SK-N-SH treated with all-trans-retinoic acid at 6 μM for 48 hours (cell line): ENCODE measurements at regions not wholly inside any gene's neighbourhood (a gene's known extent, or its start where the extent isn't known, plus 50 kb on each side); places are given as distances from the start of the nearest gene placed in this dataset.

ENCODE experiments used
- ATAC-seq: fragments of 200-7000 bp; cut with Tn5 transposase; 3 replicates; pipeline ENCODE4 v1.9.1; 2020; ENCODE audit warnings: mild to moderate bottlenecking, moderate library complexity
- ARNTL ChIP-seq: fragments of 450-650 bp; formaldehyde crosslinking; IDR thresholded peaks from 2 replicates; pipeline ENCODE4 v1.5.0; 2020; ENCODE audit warnings: low read depth, mild to moderate bottlenecking, moderate library complexity, borderline replicate concordance
- BACH2 ChIP-seq: fragments of 250-450 bp; sonication (Bioruptor Pico); IDR thresholded peaks from 2 replicates; pipeline ENCODE4 v1.9.0; 2021; ENCODE audit warnings: mild to moderate bottlenecking, borderline replicate concordance
- ESRRG ChIP-seq: fragments of 250-450 bp; sonication (Bioruptor Pico); IDR thresholded peaks from 2 replicates; pipeline ENCODE4 v1.6.1; 2021; ENCODE audit warnings: mild to moderate bottlenecking
- GLIS3 ChIP-seq: fragments of 250-450 bp; sonication (Bioruptor Pico); IDR thresholded peaks from 2 replicates; pipeline ENCODE4 v1.5.0; 2020; ENCODE audit warnings: mild to moderate bottlenecking, moderate library complexity
- ISL1 ChIP-seq: fragments of 250-450 bp; sonication (Bioruptor Pico); IDR thresholded peaks from 2 replicates; pipeline ENCODE4 v2.1.2; 2022; ENCODE audit warnings: mild to moderate bottlenecking, moderate library complexity
- PPARA ChIP-seq: fragments of 250-450 bp; sonication (Bioruptor Pico); IDR thresholded peaks from 2 replicates; pipeline ENCODE4 v1.5.0; 2020; ENCODE audit warnings: mild to moderate bottlenecking, borderline replicate concordance
- RARB ChIP-seq: fragments of 250-450 bp; sonication (Bioruptor Pico); IDR thresholded peaks from 2 replicates; pipeline ENCODE4 v1.8.0; 2021; ENCODE audit warnings: mild to moderate bottlenecking, moderate library complexity
- SNAI2 ChIP-seq: fragments of 250-450 bp; sonication (Bioruptor Pico); IDR thresholded peaks from 2 replicates; pipeline ENCODE4 v1.5.0; 2020; ENCODE audit warnings: mild to moderate bottlenecking, moderate library complexity
- TCF4 ChIP-seq: fragments of 250-450 bp; sonication (Bioruptor Pico); IDR thresholded peaks from 2 replicates; pipeline ENCODE4 v1.8.0; 2021; ENCODE audit warnings: mild to moderate bottlenecking, moderate library complexity, borderline replicate concordance
- TOX ChIP-seq: fragments of 250-450 bp; sonication (Bioruptor Pico); IDR thresholded peaks from 2 replicates; pipeline ENCODE4 v1.8.0; 2021; ENCODE audit warnings: mild to moderate bottlenecking, moderate library complexity, borderline replicate concordance
- ZC3H10 ChIP-seq: fragments of 250-450 bp; sonication (Bioruptor Pico); IDR thresholded peaks from 2 replicates; pipeline ENCODE4 v1.5.1; 2021; ENCODE audit warnings: mild to moderate bottlenecking, moderate library complexity
- ZFP30 ChIP-seq: fragments of 450-650 bp; formaldehyde crosslinking; IDR thresholded peaks from 2 replicates; pipeline ENCODE4 v1.5.0; 2022; ENCODE audit warnings: mild to moderate bottlenecking, moderate library complexity
- ZNF565 ChIP-seq: fragments of 450-650 bp; formaldehyde crosslinking; conservative IDR thresholded peaks from 2 replicates; pipeline ENCODE4 v1.5.0; 2020; ENCODE audit warnings: low read depth, mild to moderate bottlenecking, moderate library complexity
- ZNF70 ChIP-seq: fragments of 450-650 bp; formaldehyde crosslinking; IDR thresholded peaks from 2 replicates; pipeline ENCODE4 v1.5.0; 2020; ENCODE audit warnings: mild to moderate bottlenecking, moderate library complexity
- ZNF8 ChIP-seq: fragments of 450-650 bp; formaldehyde crosslinking; IDR thresholded peaks from 2 replicates; pipeline ENCODE4 v1.5.0; 2020; ENCODE audit warnings: mild to moderate bottlenecking, moderate library complexity
- TF ChIP-seq, protein P1 (sequence below): fragments of 250-450 bp; sonication (Bioruptor Pico); IDR thresholded peaks from 2 replicates; pipeline ENCODE4 v1.5.1; 2021; ENCODE audit warnings: mild to moderate bottlenecking, moderate library complexity
- TF ChIP-seq, protein P2 (sequence below): fragments of 250-450 bp; sonication (Bioruptor Pico); IDR thresholded peaks from 2 replicates; pipeline ENCODE4 v1.8.0; 2020; ENCODE audit warnings: mild to moderate bottlenecking, moderate library complexity, borderline replicate concordance
- TF ChIP-seq, protein P3 (sequence below): fragments of 250-450 bp; sonication (Bioruptor Pico); IDR thresholded peaks from 2 replicates; pipeline ENCODE4 v1.8.0; 2021; ENCODE audit warnings: low read depth, mild to moderate bottlenecking, moderate library complexity, borderline replicate concordance
- TF ChIP-seq, protein P4 (sequence below): fragments of 250-450 bp; sonication (Bioruptor Pico); IDR thresholded peaks from 2 replicates; pipeline ENCODE4 v1.5.1; 2020; ENCODE audit warnings: low read depth, mild to moderate bottlenecking, moderate library complexity
- TF ChIP-seq, protein P5 (sequence below): fragments of 250-450 bp; sonication (Bioruptor Pico); IDR thresholded peaks from 2 replicates; pipeline ENCODE4 v1.5.0; 2020; ENCODE audit warnings: mild to moderate bottlenecking, moderate library complexity

DNA sequence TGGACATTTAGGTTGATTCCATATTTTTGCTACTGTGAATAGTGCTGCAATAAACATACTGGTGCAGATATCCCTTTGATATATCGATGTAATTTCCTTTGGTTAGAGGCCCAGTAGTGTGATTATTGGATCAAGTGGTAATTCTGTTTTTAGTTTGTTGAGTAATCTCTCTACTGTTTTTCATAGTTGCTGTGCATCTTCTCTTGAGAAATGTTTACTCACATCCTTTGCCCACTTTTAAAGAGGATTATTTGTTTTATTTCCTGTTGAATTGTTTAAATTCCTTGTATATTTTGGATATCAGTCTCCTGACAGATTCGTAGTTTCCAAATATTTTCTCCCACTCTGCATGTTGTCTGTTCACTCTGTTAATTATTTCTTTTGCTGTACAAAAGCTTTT is 352.6 kb upstream of the TARS1 start (continued):
- TF ChIP-seq, protein P1, sequence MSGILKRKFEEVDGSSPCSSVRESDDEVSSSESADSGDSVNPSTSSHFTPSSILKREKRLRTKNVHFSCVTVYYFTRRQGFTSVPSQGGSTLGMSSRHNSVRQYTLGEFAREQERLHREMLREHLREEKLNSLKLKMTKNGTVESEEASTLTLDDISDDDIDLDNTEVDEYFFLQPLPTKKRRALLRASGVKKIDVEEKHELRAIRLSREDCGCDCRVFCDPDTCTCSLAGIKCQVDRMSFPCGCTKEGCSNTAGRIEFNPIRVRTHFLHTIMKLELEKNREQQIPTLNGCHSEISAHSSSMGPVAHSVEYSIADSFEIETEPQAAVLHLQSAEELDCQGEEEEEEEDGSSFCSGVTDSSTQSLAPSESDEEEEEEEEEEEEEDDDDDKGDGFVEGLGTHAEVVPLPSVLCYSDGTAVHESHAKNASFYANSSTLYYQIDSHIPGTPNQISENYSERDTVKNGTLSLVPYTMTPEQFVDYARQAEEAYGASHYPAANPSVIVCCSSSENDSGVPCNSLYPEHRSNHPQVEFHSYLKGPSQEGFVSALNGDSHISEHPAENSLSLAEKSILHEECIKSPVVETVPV (CRISPR knock-in tag), result no peak
- TF ChIP-seq TOX (CRISPR knock-in tag) (no peak), ZC3H10 (CRISPR knock-in tag) (no peak), ESRRG (CRISPR knock-in tag) (no peak), SNAI2 (CRISPR knock-in tag) (no peak), ZFP30 (CRISPR knock-in tag) (no peak), TCF4 (CRISPR knock-in tag) (no peak), ARNTL (no peak)

DNA sequence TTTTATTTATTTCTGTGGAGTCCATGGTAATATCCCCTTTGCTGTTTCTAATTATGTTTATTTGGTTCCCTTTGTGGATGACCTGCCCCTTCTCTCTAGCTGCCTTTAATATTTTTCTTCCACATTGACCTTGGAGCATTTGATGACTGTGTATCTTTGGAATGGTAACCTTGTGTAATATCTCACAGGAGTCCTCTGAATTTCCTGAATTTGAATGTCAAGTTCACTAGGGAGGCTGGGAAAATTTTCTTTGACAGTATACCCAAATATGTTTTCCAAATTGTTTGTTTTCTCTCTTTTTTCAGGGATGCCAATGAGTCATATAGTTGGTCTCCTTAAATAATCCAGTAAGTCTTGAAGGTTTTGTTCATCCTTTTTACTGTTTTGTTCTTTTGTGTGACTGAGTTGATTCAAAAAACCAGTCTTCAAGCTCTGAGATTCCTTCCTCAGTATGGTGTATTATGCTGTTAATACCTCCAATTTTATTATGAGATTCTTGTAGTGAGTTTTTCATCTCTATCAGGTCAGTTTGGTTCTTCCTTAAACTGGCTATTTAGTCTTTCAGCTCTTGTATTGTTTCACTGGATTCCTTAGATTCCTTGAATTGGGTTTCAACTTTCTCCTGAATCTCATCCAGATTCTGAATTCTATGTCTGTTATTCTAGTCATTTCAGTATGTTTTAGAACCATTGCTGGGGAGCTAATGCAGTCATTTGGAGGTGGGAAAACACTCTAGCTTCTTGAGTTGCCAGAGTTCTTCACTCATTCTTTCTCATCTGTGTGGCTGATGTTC is 349.0 kb upstream of the TARS1 start:
- TF ChIP-seq, protein P2, sequence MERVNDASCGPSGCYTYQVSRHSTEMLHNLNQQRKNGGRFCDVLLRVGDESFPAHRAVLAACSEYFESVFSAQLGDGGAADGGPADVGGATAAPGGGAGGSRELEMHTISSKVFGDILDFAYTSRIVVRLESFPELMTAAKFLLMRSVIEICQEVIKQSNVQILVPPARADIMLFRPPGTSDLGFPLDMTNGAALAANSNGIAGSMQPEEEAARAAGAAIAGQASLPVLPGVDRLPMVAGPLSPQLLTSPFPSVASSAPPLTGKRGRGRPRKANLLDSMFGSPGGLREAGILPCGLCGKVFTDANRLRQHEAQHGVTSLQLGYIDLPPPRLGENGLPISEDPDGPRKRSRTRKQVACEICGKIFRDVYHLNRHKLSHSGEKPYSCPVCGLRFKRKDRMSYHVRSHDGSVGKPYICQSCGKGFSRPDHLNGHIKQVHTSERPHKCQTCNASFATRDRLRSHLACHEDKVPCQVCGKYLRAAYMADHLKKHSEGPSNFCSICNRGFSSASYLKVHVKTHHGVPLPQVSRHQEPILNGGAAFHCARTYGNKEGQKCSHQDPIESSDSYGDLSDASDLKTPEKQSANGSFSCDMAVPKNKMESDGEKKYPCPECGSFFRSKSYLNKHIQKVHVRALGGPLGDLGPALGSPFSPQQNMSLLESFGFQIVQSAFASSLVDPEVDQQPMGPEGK, result no peak
- TF ChIP-seq RARB (CRISPR knock-in tag) (no peak), ZNF565 (CRISPR knock-in tag) (no peak), ESRRG (CRISPR knock-in tag) (no peak), BACH2 (CRISPR knock-in tag) (no peak)
- peak; percentile 49; the same call in 2 of the 3 replicates for ATAC-seq

DNA sequence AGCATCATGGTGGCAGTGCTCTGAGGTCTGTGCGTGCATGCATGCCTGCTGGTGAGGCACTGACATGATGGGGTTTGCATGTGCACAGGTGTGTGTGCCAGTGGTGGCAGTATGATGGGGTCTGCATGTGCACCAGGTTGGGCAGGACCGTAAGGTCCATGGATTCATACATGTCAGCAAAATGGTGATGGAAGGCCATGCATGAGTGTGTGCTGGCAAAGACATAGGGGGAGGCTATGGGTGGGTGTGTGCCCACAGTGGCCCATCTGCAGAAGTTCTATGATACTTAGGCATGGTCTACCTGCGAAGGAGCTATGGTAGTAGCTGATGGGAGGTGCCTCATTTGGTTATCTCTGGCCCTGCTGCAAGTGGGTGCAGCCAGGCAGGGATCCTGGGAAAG is 348.0 kb upstream of the TARS1 start:
- ATAC-seq, result no peak

DNA sequence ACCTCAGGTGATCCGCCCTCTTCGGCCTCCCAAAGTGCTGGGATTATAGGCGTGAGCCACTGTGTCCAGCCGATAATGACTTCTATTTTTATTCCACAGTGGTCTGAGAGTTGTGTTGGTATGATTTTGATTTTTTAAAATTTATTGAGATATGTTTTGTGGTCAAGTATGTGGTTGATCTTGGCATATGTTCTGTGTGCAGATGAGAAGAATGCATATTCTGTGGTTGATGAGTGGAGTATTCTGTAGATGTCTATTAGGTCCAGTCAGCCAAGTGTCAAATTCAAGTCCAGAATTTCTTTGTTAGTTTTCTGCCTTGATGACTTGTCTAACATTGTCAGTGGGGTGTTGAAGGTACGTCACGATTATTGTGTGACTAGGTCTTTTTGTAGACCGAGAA is 338.2 kb upstream of the TARS1 start:
- no peak for ATAC-seq
- TF ChIP-seq, protein P3, sequence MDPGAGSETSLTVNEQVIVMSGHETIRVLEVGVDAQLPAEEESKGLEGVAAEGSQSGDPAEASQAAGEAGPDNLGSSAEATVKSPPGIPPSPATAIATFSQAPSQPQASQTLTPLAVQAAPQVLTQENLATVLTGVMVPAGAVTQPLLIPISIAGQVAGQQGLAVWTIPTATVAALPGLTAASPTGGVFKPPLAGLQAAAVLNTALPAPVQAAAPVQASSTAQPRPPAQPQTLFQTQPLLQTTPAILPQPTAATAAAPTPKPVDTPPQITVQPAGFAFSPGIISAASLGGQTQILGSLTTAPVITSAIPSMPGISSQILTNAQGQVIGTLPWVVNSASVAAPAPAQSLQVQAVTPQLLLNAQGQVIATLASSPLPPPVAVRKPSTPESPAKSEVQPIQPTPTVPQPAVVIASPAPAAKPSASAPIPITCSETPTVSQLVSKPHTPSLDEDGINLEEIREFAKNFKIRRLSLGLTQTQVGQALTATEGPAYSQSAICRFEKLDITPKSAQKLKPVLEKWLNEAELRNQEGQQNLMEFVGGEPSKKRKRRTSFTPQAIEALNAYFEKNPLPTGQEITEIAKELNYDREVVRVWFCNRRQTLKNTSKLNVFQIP (CRISPR knock-in tag), result no peak
- TF ChIP-seq TOX (CRISPR knock-in tag) (no peak), GLIS3 (no peak), PPARA (no peak), RARB (CRISPR knock-in tag) (no peak), ZC3H10 (CRISPR knock-in tag) (no peak), ZFP30 (CRISPR knock-in tag) (no peak), ISL1 (CRISPR knock-in tag) (no peak), SNAI2 (CRISPR knock-in tag) (no peak), ZNF565 (CRISPR knock-in tag) (no peak), ZNF70 (CRISPR knock-in tag) (no peak), ZNF8 (no peak)
- TF ChIP-seq, protein P2, result no peak
- TF ChIP-seq, protein P4, sequence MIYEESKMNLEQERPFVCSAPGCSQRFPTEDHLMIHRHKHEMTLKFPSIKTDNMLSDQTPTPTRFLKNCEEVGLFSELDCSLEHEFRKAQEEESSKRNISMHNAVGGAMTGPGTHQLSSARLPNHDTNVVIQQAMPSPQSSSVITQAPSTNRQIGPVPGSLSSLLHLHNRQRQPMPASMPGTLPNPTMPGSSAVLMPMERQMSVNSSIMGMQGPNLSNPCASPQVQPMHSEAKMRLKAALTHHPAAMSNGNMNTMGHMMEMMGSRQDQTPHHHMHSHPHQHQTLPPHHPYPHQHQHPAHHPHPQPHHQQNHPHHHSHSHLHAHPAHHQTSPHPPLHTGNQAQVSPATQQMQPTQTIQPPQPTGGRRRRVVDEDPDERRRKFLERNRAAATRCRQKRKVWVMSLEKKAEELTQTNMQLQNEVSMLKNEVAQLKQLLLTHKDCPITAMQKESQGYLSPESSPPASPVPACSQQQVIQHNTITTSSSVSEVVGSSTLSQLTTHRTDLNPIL, result no peak
- TF ChIP-seq, protein P5, sequence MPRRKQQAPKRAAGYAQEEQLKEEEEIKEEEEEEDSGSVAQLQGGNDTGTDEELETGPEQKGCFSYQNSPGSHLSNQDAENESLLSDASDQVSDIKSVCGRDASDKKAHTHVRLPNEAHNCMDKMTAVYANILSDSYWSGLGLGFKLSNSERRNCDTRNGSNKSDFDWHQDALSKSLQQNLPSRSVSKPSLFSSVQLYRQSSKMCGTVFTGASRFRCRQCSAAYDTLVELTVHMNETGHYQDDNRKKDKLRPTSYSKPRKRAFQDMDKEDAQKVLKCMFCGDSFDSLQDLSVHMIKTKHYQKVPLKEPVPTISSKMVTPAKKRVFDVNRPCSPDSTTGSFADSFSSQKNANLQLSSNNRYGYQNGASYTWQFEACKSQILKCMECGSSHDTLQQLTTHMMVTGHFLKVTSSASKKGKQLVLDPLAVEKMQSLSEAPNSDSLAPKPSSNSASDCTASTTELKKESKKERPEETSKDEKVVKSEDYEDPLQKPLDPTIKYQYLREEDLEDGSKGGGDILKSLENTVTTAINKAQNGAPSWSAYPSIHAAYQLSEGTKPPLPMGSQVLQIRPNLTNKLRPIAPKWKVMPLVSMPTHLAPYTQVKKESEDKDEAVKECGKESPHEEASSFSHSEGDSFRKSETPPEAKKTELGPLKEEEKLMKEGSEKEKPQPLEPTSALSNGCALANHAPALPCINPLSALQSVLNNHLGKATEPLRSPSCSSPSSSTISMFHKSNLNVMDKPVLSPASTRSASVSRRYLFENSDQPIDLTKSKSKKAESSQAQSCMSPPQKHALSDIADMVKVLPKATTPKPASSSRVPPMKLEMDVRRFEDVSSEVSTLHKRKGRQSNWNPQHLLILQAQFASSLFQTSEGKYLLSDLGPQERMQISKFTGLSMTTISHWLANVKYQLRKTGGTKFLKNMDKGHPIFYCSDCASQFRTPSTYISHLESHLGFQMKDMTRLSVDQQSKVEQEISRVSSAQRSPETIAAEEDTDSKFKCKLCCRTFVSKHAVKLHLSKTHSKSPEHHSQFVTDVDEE (CRISPR knock-in tag), result no peak
- TF ChIP-seq, all 23 proteins: peak for 0

More for the DNA sequence above, 348.0 kb upstream of the TARS1 start:
- TF ChIP-seq TOX (CRISPR knock-in tag), result no peak
- no peak for TF ChIP-seq ZC3H10 (CRISPR knock-in tag)
- no peak for TF ChIP-seq BACH2 (CRISPR knock-in tag)
- no peak for TF ChIP-seq ZFP30 (CRISPR knock-in tag)
- TF ChIP-seq, protein P2, result no peak
